Panc1 (cell line): ENCODE measurements at regions not wholly inside any gene's neighbourhood (a gene's known extent, or its start where the extent isn't known, plus 50 kb on each side); places are given as distances from the start of the nearest gene placed in this dataset.

Experiments used
- ATAC-seq: fragments of 200-7000 bp; cut with Tn5 transposase; 2 replicates; pipeline ENCODE4 v1.9.1; 2020; ENCODE audit warnings: mild to moderate bottlenecking, moderate library complexity
- BruUV-seq: library from RNA; stranded (reverse); fragments of 400-500 nt; replicated peaks from 2 replicates; lab custom pipeline; 2021; lab: Mats Ljungman, UMichigan
- CTCF ChIA-PET: fragments of 300-600 bp; sonication (Branson Sonifier 250); formaldehyde crosslinking; loops from one replicate; lab custom pipeline; 2022; ENCODE audit warnings: antibody characterized with exemption; lab: Charles Lee
- POLR2A ChIA-PET: fragments of 300-600 bp; sonication (Branson Sonifier 250); formaldehyde crosslinking; loops from one replicate; lab custom pipeline; 2022; ENCODE audit warnings: antibody characterized with exemption; lab: Charles Lee
- DNase-seq: peaks from one replicate; pipeline ENCODE4 v3.0.0-alpha.2; 2010; ENCODE audit warnings: low read depth, low spot score
- H3K27ac ChIP-seq: 2 replicates; pipeline ENCODE4 v1.5.1; 2011; ENCODE audit warnings: mild to moderate bottlenecking, low read length, inconsistent platforms
- H3K27me3 ChIP-seq: fragments of 200-500 bp; sonication (Bioruptor generic); 2 replicates; pipeline ENCODE4 v1.6.0; 2014; ENCODE audit warnings: low read length, inconsistent platforms; ENCODE audit not compliant: control insufficient read depth, insufficient read depth
- H3K36me3 ChIP-seq: fragments of 200-500 bp; sonication (Bioruptor generic); 2 replicates; pipeline ENCODE4 v1.5.1; 2014; ENCODE audit warnings: inconsistent platforms, mild to moderate bottlenecking, low read length, moderate library complexity; ENCODE audit not compliant: control insufficient read depth, insufficient read depth
- H3K4me1 ChIP-seq: 2 replicates; pipeline ENCODE4 v1.5.1; 2011; ENCODE audit warnings: inconsistent platforms, mild to moderate bottlenecking, low read length, moderate library complexity; ENCODE audit not compliant: control insufficient read depth, insufficient read depth
- H3K4me3 ChIP-seq, 2 experiments: 2 replicates each; pipeline ENCODE4 v1.5.1; 2011 to 2012; ENCODE audit warnings: low read depth in 2 of 2, low read length in 2 of 2, mild to moderate bottlenecking in 2 of 2, inconsistent platforms in 1 of 2, moderate library complexity in 1 of 2
- H3K9me3 ChIP-seq: fragments of 200-500 bp; sonication (Bioruptor generic); 2 replicates; pipeline ENCODE4 v1.5.1; 2014; ENCODE audit warnings: low read depth, mild to moderate bottlenecking, inconsistent platforms, low read length, moderate library complexity; ENCODE audit not compliant: control insufficient read depth, insufficient read depth
- POLR2AphosphoS5 ChIP-seq: IDR thresholded peaks from 2 replicates; pipeline ENCODE4 v1.6.1; 2012; ENCODE audit warnings: mild to moderate bottlenecking, low read depth, low read length, moderate library complexity
- REST ChIP-seq, 2 experiments: IDR thresholded peaks; 2 replicates each; pipeline ENCODE4 v1.6.1; 2011 to 2012; ENCODE audit warnings: low read depth in 2 of 2, control low read depth in 1 of 2, low read length in 1 of 2, mild to moderate bottlenecking in 1 of 2, moderate library complexity in 1 of 2; ENCODE audit not compliant: insufficient read depth in 1 of 2
- SIN3A ChIP-seq: IDR thresholded peaks from 2 replicates; pipeline ENCODE4 v1.6.1; 2012; ENCODE audit warnings: low read depth, mild to moderate bottlenecking, low read length, moderate library complexity, borderline replicate concordance; ENCODE audit not compliant: insufficient read depth
- TCF7L2 ChIP-seq: IDR thresholded peaks from 2 replicates; pipeline ENCODE4 v1.6.1; 2011; ENCODE audit warnings: mild to moderate bottlenecking, low read depth, low read length, inconsistent platforms
- in situ Hi-C: cut with HindIII; loops from 2 replicates; pipeline ENCODE4 v1.10.0; 2016; ENCODE audit warnings: low sequenced_read_pairs, low pct_unique_long_range_greater_than_20kb
- intact Hi-C: fragments of 100-400 bp; cut with micrococcal nuclease; formaldehyde crosslinking; loops from one replicate; pipeline ENCODE4 v1.10.0; 2022; ENCODE audit not compliant: unreplicated experiment
- TF ChIP-seq, protein P1 (sequence below): fragments of 450-650 bp; IDR thresholded peaks from 2 replicates; pipeline ENCODE4 v1.5.1; 2017; ENCODE audit warnings: mild to moderate bottlenecking

- no peaks in the 10 kb centered on the region for H3K9me3 ChIP-seq
- no peaks in the 10 kb centered on the region for H3K36me3 ChIP-seq
- H3K27ac ChIP-seq: no peak overlapping the region
- ChIA-PET POLR2A (interaction anchor here (0.6 kb wide), 1 partner anchor 233 kb away, joined by 3 read pairs; no protein-coding TSS in a partner anchor), CTCF (no interaction called here)
- TF ChIP-seq SIN3A: no peak
- no peak for TF ChIP-seq REST (IDR thresholded peaks at IDR 0.05; ENCODE audit: insufficient read depth in 1 of 2, low read depth in 2 of 2, low read length in 1 of 2)
- TF ChIP-seq POLR2AphosphoS5: no peak
- TF ChIP-seq TCF7L2: no peak
- TF ChIP-seq, protein P1, sequence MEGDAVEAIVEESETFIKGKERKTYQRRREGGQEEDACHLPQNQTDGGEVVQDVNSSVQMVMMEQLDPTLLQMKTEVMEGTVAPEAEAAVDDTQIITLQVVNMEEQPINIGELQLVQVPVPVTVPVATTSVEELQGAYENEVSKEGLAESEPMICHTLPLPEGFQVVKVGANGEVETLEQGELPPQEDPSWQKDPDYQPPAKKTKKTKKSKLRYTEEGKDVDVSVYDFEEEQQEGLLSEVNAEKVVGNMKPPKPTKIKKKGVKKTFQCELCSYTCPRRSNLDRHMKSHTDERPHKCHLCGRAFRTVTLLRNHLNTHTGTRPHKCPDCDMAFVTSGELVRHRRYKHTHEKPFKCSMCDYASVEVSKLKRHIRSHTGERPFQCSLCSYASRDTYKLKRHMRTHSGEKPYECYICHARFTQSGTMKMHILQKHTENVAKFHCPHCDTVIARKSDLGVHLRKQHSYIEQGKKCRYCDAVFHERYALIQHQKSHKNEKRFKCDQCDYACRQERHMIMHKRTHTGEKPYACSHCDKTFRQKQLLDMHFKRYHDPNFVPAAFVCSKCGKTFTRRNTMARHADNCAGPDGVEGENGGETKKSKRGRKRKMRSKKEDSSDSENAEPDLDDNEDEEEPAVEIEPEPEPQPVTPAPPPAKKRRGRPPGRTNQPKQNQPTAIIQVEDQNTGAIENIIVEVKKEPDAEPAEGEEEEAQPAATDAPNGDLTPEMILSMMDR: no peak
- in situ Hi-C loops: no loop called here
- no peaks in the 10 kb centered on the region for H3K4me1 ChIP-seq
- intact Hi-C loops: no loop called here
- H3K27me3 ChIP-seq: peaks cover 6% of the 10 kb centered on the region; the same call in 1 of the 2 replicates
- H3K4me3 ChIP-seq: no peak overlapping the region
- ATAC-seq (no peak), DNase-seq (no peak)
- no TSS peak for BruUV-seq
These were observed 307.9 kb downstream of the WDR11 start for GRCh38 chr10:121158988-121159579.

GRCh38 chr10:121159670-121160069, 308.5 kb downstream of the WDR11 start:
- no peak overlapping the region for H3K27ac ChIP-seq
- H3K27me3 ChIP-seq: peaks cover 6% of the 10 kb centered on the region; the same call in 1 of the 2 replicates
- CTCF ChIA-PET: no interaction called here
- H3K4me3 ChIP-seq: no peak overlapping the region
- ATAC-seq (no peak), DNase-seq (no peak)
- H3K4me1 ChIP-seq: no peaks in the 10 kb centered on the region
- TF ChIP-seq TCF7L2 (no peak), POLR2AphosphoS5 (no peak), REST (IDR thresholded peaks at IDR 0.05; ENCODE audit: insufficient read depth in 1 of 2, low read depth in 2 of 2, low read length in 1 of 2) (no peak), SIN3A (no peak)
- TF ChIP-seq, protein P1: no peak
- H3K9me3 ChIP-seq: no peaks in the 10 kb centered on the region
- BruUV-seq: no TSS peak
- POLR2A ChIA-PET: no interaction called here
- in situ Hi-C loops: no loop called here
- no peaks in the 10 kb centered on the region for H3K36me3 ChIP-seq
- intact Hi-C loops: no loop called here
